ENCODE measurements at regions not wholly inside any gene's neighbourhood (a gene's known extent, or its start where the extent isn't known, plus 50 kb on each side); places are given as distances from the start of the nearest gene placed in this dataset.

- TF ChIP-seq CTCF (IDR thresholded peaks at IDR 0.05) (no peak), POLR2A (IDR thresholded peaks at IDR 0.05) (no peak)
These were observed 109.8 kb upstream of the ST8SIA4 start for GRCh38 chr5:101012880-101013279.
